ENCODE measurements at regions not wholly inside any gene's neighbourhood (a gene's known extent, or its start where the extent isn't known, plus 50 kb on each side); places are given as distances from the start of the nearest gene placed in this dataset.

GRCh38 chr12:19726592-19726991 is 287.3 kb downstream of the AEBP2 start:
- no peak for TF ChIP-seq CTCF (IDR thresholded peaks at IDR 0.05)
- peak; percentile 74 for DNase-seq (ENCODE audit: low spot score)
- Mint-ChIP-seq H3K9me3 (ENCODE audit: low read depth) (no peaks in the 10 kb centered on the region), H3K27ac (ENCODE audit: unreplicated experiment) (no peak overlapping the region), H3K27me3 (ENCODE audit: low read depth) (no peaks in the 10 kb centered on the region), H3K36me3 (ENCODE audit: low read depth) (no peaks in the 10 kb centered on the region), H3K4me1 (ENCODE audit: low read depth) (peaks cover 5% of the 10 kb centered on the region), H3K4me3 (ENCODE audit: unreplicated experiment) (no peak overlapping the region)

GRCh38 chr12:19737019-19737418 is 297.7 kb downstream of the AEBP2 start:
- Mint-ChIP-seq H3K27me3 (ENCODE audit: low read depth) (no peaks in the 10 kb centered on the region), H3K4me1 (ENCODE audit: low read depth) (peaks cover 20% of the 10 kb centered on the region), H3K9me3 (ENCODE audit: low read depth) (peaks cover 7% of the 10 kb centered on the region), H3K36me3 (ENCODE audit: low read depth) (no peaks in the 10 kb centered on the region), H3K27ac (ENCODE audit: unreplicated experiment) (no peak overlapping the region), H3K4me3 (ENCODE audit: unreplicated experiment) (no peak overlapping the region)
- no peak for TF ChIP-seq CTCF (IDR thresholded peaks at IDR 0.05)
- no peak for DNase-seq (ENCODE audit: low spot score)

- Mint-ChIP-seq H3K27ac (ENCODE audit: unreplicated experiment) (no peak overlapping the region), H3K4me3 (ENCODE audit: unreplicated experiment) (no peak overlapping the region), H3K36me3 (ENCODE audit: low read depth) (no peaks in the 10 kb centered on the region), H3K4me1 (ENCODE audit: low read depth) (peaks cover 30% of the 10 kb centered on the region), H3K27me3 (ENCODE audit: low read depth) (no peaks in the 10 kb centered on the region), H3K9me3 (ENCODE audit: low read depth) (peaks cover 7% of the 10 kb centered on the region)
- no peak for DNase-seq (ENCODE audit: low spot score)
- TF ChIP-seq CTCF (IDR thresholded peaks at IDR 0.05), result peak; percentile 93
These were observed 300.0 kb downstream of the AEBP2 start for GRCh38 chr12:19739195-19739776.

GRCh38 chr12:19740472-19741131 is 301.3 kb downstream of the AEBP2 start:
- no peaks in the 10 kb centered on the region for H3K27me3 Mint-ChIP-seq (ENCODE audit: low read depth)
- H3K4me1 Mint-ChIP-seq (ENCODE audit: low read depth), result peaks cover 39% of the 10 kb centered on the region
- no peaks in the 10 kb centered on the region for H3K9me3 Mint-ChIP-seq (ENCODE audit: low read depth)
- no peak overlapping the region for H3K27ac Mint-ChIP-seq (ENCODE audit: unreplicated experiment)
- H3K36me3 Mint-ChIP-seq (ENCODE audit: low read depth), result no peaks in the 10 kb centered on the region
- no peak overlapping the region for H3K4me3 Mint-ChIP-seq (ENCODE audit: unreplicated experiment)
- no peak for DNase-seq (ENCODE audit: low spot score)
- no peak for TF ChIP-seq CTCF (IDR thresholded peaks at IDR 0.05)

- Mint-ChIP-seq H3K27ac (ENCODE audit: unreplicated experiment) (no peak overlapping the region), H3K9me3 (ENCODE audit: low read depth) (no peaks in the 10 kb centered on the region), H3K4me3 (ENCODE audit: unreplicated experiment) (no peak overlapping the region), H3K4me1 (ENCODE audit: low read depth) (peaks cover 39% of the 10 kb centered on the region), H3K27me3 (ENCODE audit: low read depth) (no peaks in the 10 kb centered on the region), H3K36me3 (ENCODE audit: low read depth) (no peaks in the 10 kb centered on the region)
- DNase-seq (ENCODE audit: low spot score), result no peak
- TF ChIP-seq CTCF (IDR thresholded peaks at IDR 0.05), result no peak
These were observed 301.8 kb downstream of the AEBP2 start for GRCh38 chr12:19741132-19741489.

Measured in chondrocyte (in vitro differentiated cells).